DOHH2 (cell line): ENCODE measurements at regions not wholly inside any gene's neighbourhood (a gene's known extent, or its start where the extent isn't known, plus 50 kb on each side); places are given as distances from the start of the nearest gene placed in this dataset.

Experiments
- H3F3A ChIP-seq: fragments of 200-600 bp; sonication (generic), shearing (Covaris generic); 2 replicates; pipeline ENCODE4 v1.6.0; 2016; ENCODE audit warnings: antibody characterized with exemption, mild to moderate bottlenecking; ENCODE audit not compliant: control insufficient read depth, insufficient read depth
- H3K27ac ChIP-seq: fragments of 200-600 bp; sonication (generic); 2 replicates; pipeline ENCODE4 v1.5.1; 2014; ENCODE audit warnings: low read depth, mild to moderate bottlenecking, low read length, moderate library complexity
- H3K27me3 ChIP-seq: fragments of 200-600 bp; sonication (generic); 2 replicates; pipeline ENCODE4 v1.6.1; 2014; ENCODE audit warnings: mild to moderate bottlenecking, low read length, mixed read lengths; ENCODE audit not compliant: control insufficient read depth
- H3K36me3 ChIP-seq: fragments of 200-600 bp; sonication (generic); 2 replicates; pipeline ENCODE4 v1.6.1; 2014; ENCODE audit warnings: mild to moderate bottlenecking, low read length, moderate library complexity, mixed read lengths; ENCODE audit not compliant: control insufficient read depth
- H3K4me1 ChIP-seq: fragments of 200-600 bp; sonication (generic); 2 replicates; pipeline ENCODE4 v1.6.1; 2014; ENCODE audit warnings: mild to moderate bottlenecking, low read length, mixed read lengths; ENCODE audit not compliant: control insufficient read depth
- H3K4me2 ChIP-seq: fragments of 200-600 bp; sonication (generic); 2 replicates; pipeline ENCODE4 v1.6.0; 2014; ENCODE audit warnings: mild to moderate bottlenecking, low read length, moderate library complexity
- H3K4me3 ChIP-seq: fragments of 200-600 bp; sonication (generic); 2 replicates; pipeline ENCODE4 v1.5.1; 2014; ENCODE audit warnings: mild to moderate bottlenecking, low read length, mixed read lengths
- H3K79me2 ChIP-seq: fragments of 200-600 bp; sonication (generic); 2 replicates; pipeline ENCODE4 v1.6.1; 2014; ENCODE audit warnings: mild to moderate bottlenecking, low read length, mixed read lengths; ENCODE audit not compliant: control insufficient read depth
- H3K9me2 ChIP-seq: fragments of 200-600 bp; sonication (generic); replicated peaks from 2 replicates; pipeline ENCODE4 v1.6.1; 2014; ENCODE audit warnings: mild to moderate bottlenecking, low read length, mixed read lengths; ENCODE audit not compliant: control insufficient read depth
- H3K9me3 ChIP-seq: fragments of 200-600 bp; sonication (generic); 2 replicates; pipeline ENCODE4 v1.6.1; 2014; ENCODE audit warnings: antibody characterized with exemption, low read length, mixed read lengths; ENCODE audit not compliant: control insufficient read depth, insufficient read depth
- H4K20me1 ChIP-seq: fragments of 200-600 bp; sonication (generic); 2 replicates; pipeline ENCODE4 v1.6.0; 2014; ENCODE audit warnings: low read depth, mild to moderate bottlenecking, antibody characterized with exemption, low read length, moderate library complexity; ENCODE audit not compliant: control insufficient read depth, insufficient read depth
- CTCF ChIP-seq: fragments of 200-600 bp; sonication (generic); IDR thresholded peaks from one replicate; pipeline ENCODE4 v1.5.1; 2014; ENCODE audit warnings: antibody characterized with exemption, mild to moderate bottlenecking, low read depth, low read length; ENCODE audit not compliant: poor library complexity, severe bottlenecking
- EZH2phosphoT487 ChIP-seq: fragments of 200-600 bp; sonication (generic); IDR thresholded peaks from 2 replicates; pipeline ENCODE4 v1.6.1; 2017; ENCODE audit warnings: borderline replicate concordance, mild to moderate bottlenecking, antibody characterized with exemption, low read length, moderate library complexity, mixed read lengths

DNA sequence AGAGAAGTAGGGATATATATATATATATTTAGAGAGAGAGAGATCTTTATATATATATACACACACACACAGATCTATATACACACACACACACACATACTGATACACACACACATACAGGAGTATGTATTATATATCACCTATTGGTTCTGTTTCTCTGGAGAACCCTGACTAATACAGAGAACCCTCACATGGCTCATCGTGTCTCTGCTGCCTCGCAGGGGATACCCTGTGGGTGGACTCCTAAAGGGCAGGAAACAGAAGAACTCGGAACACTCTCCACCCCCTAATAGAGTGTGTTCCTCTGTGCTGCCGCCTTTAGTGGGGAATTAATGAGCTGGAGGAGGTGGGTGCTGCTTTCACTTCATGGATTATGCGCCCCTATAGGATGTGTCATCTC lies 86.6 kb downstream of the NPY start:
- Histone ChIP-seq H3K27me3 (peaks cover 21% of the 10 kb centered on the region), H3K79me2 (no peaks in the 10 kb centered on the region), H3K27ac (no peak overlapping the region), H3K4me2 (no peak overlapping the region), H3F3A (no peaks in the 10 kb centered on the region), H3K36me3 (no peaks in the 10 kb centered on the region), H3K4me1 (peaks cover 8% of the 10 kb centered on the region), H4K20me1 (no peaks in the 10 kb centered on the region), H3K4me3 (no peak overlapping the region), H3K9me3 (no peaks in the 10 kb centered on the region), H3K9me2 (no peaks in the 10 kb centered on the region)
- TF ChIP-seq CTCF, result no peak
- TF ChIP-seq EZH2phosphoT487, result no peak

GRCh38 chr7:24372961-24373955 lies 89.3 kb downstream of the NPY start:
- H3K36me3 ChIP-seq, result no peaks in the 10 kb centered on the region
- H3K4me3 ChIP-seq, result no peak overlapping the region
- H3K79me2 ChIP-seq, result no peaks in the 10 kb centered on the region
- no peaks in the 10 kb centered on the region for H3F3A ChIP-seq
- H3K4me2 ChIP-seq, result no peak overlapping the region
- H3K27me3 ChIP-seq, result peaks cover 24% of the 10 kb centered on the region
- H3K27ac ChIP-seq, result no peak overlapping the region
- no peaks in the 10 kb centered on the region for H4K20me1 ChIP-seq
- H3K4me1 ChIP-seq, result no peaks in the 10 kb centered on the region
- no peaks in the 10 kb centered on the region for H3K9me2 ChIP-seq
- no peak for TF ChIP-seq CTCF
- no peaks in the 10 kb centered on the region for H3K9me3 ChIP-seq

DNA sequence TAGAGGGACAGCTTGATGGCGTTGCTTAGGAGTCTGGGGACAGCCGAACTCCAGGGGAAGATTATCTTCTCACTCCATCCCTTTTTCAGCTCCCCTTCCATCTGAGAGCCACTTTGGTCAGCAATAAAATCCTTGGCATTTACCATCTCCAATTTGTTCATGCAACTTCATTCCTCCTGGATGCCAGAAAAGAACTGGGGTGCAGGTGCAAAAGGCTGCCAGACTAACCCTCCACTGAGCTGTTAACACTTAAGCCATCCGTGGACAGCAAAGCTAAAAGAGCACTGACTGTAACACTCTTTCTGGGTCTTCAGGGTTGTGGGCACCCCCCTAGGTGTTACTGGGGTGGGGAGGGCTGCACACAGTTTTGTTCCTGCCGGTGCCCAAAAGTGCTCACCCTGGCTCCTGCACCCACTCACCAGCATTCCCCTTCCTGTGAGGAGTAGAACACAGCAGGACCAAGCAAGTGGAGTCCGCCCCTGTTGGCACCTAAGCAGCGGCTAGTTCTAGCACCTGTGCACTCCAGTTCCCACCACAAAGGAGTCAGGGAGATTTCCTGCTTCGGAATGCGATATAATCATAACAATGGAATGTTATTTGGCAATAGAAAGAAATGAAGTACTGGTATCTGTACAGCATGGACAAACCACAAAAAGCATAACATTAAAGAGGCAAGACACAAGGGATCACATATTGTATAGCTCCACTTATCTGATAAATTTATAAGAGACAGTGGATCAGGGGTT lies 95.1 kb downstream of the NPY start:
- no peaks in the 10 kb centered on the region for H3F3A ChIP-seq
- no peak overlapping the region for H3K4me2 ChIP-seq
- no peaks in the 10 kb centered on the region for H3K36me3 ChIP-seq
- H3K27me3 ChIP-seq, result peaks cover 23% of the 10 kb centered on the region
- no peaks in the 10 kb centered on the region for H3K9me2 ChIP-seq
- no peaks in the 10 kb centered on the region for H3K4me1 ChIP-seq
- no peak overlapping the region for H3K27ac ChIP-seq
- H4K20me1 ChIP-seq, result no peaks in the 10 kb centered on the region
- no peak for TF ChIP-seq EZH2phosphoT487
- TF ChIP-seq CTCF, result no peak
- no peaks in the 10 kb centered on the region for H3K9me3 ChIP-seq
- no peaks in the 10 kb centered on the region for H3K79me2 ChIP-seq
- H3K4me3 ChIP-seq, result no peak overlapping the region
